ENCODE measurements at regions not wholly inside any gene's neighbourhood (a gene's known extent, or its start where the extent isn't known, plus 50 kb on each side); places are given as distances from the start of the nearest gene placed in this dataset.

DNA sequence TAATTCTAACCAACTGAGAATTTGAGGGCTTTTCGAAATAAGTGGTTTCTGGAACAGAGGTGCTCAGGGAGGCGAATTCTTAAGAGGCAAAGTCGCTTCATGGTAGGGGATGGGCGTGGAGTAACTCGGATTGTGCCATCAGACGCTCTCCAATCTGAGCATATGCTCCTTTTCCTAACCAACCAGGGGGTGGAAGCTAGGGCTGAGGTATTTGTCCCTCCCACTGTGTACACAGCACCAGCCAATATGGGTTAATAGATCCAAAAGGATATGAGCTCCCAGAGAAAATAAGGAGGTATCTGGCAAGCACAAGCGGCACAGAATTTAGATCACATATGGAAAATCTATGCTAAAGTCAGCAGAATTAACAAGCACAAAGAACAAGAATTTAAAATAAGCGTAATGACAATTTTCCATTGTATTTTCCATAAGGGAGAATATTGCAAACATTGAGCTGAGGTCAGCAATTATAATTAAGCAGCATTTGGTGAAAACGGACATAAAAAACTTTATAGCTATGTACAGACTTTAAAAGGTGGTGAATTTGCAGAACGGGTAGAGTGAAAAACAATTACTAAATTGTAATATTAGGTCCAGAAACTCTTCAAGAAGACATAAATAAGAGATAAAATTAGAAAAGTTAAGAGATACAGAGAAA lies 55.0 kb upstream of the PHACTR1 start:
- DNase-seq (ENCODE audit: low read depth in 2 of 2), result no peak

All from stimulated activated CD8-positive, alpha-beta memory T cell treated with anti-CD3 and anti-CD28 coated beads, Interleukin-2, amount 100 ng/mL, for 48 hours (primary cell).